Epithelial cell of esophagus (primary cell): ENCODE measurements at regions not wholly inside any gene's neighbourhood (a gene's known extent, or its start where the extent isn't known, plus 50 kb on each side); places are given as distances from the start of the nearest gene placed in this dataset.

Experiments used
- DNase-seq: peaks from one replicate; pipeline ENCODE4 v3.0.0; 2010; ENCODE audit warnings: low read depth
- H3K4me3 ChIP-seq: 2 replicates; pipeline ENCODE4 v1.5.1; 2011; ENCODE audit warnings: mild to moderate bottlenecking, low read length, control low read depth
- TF ChIP-seq, protein P1 (sequence below): IDR thresholded peaks from 2 replicates; pipeline ENCODE4 v1.5.1; 2011; ENCODE audit warnings: low read depth, mild to moderate bottlenecking, low read length, control low read depth, inconsistent platforms; ENCODE audit not compliant: insufficient read depth; ENCODE audit errors: missing control alignments

DNA sequence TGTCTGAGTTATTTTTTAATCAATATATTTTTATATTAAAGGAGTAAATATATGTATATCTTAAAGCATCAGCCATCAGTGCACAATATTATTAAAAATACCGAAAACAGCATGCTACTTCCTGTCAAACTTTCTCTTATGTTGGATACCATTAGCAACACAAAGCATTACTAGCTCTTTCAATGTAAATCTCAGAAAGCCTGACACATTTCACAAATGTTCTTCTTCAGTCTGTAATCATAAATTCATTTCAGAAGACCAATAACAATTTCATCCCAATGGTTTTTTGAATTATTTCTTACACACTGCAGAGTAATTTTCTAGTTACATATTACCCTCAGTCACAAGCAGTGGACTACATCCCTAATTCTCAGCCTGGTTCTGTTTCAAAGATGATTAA lies 226.9 kb downstream of the LRRK2 start:
- DNase-seq = no peak
- H3K4me3 ChIP-seq = no peak overlapping the region
- TF ChIP-seq, protein P1, sequence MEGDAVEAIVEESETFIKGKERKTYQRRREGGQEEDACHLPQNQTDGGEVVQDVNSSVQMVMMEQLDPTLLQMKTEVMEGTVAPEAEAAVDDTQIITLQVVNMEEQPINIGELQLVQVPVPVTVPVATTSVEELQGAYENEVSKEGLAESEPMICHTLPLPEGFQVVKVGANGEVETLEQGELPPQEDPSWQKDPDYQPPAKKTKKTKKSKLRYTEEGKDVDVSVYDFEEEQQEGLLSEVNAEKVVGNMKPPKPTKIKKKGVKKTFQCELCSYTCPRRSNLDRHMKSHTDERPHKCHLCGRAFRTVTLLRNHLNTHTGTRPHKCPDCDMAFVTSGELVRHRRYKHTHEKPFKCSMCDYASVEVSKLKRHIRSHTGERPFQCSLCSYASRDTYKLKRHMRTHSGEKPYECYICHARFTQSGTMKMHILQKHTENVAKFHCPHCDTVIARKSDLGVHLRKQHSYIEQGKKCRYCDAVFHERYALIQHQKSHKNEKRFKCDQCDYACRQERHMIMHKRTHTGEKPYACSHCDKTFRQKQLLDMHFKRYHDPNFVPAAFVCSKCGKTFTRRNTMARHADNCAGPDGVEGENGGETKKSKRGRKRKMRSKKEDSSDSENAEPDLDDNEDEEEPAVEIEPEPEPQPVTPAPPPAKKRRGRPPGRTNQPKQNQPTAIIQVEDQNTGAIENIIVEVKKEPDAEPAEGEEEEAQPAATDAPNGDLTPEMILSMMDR = no peak

DNA sequence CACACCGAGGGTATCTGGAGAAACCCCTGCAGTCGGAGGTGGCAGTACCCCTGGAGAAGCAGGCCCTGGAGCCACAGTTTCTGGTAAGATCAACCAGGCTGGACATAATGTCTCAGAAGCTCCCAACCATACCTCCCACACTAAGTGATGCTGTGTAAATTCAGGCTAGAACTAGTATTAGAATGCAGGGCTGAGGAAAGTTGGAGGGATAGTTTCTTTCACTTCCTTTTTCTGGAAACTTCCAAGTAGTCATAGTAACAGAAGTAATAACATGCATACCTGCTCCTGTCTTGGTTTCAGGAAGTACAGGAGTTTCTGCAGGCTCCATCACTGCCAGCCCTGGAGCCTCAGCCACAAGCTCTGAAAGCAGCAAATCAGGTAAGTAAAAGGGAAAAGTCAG lies 228.1 kb upstream of the CNTN1 start:
- TF ChIP-seq, protein P1 = no peak
- DNase-seq = no peak
- H3K4me3 ChIP-seq = no peak overlapping the region

DNA sequence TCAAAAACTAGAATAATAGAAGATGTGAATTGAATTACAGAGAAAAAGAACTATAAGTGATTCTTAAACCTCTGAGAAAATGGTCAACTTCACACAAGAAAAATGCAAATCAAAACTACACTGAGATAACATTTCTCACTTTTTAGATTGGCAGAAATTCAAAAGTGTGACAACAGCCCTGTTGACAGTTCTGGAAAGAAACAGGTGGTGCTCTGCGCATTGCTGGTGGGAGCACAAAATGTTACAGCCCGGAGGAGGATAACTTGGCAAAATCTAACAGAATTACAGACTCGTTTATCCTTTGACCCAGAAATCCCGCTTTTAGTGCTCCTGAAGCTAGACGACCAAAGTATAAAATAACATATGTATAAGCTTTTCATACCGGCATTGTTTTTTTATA lies 222.5 kb upstream of the CNTN1 start:
- no peak for DNase-seq
- H3K4me3 ChIP-seq = no peak overlapping the region
- TF ChIP-seq, protein P1 = no peak

DNA sequence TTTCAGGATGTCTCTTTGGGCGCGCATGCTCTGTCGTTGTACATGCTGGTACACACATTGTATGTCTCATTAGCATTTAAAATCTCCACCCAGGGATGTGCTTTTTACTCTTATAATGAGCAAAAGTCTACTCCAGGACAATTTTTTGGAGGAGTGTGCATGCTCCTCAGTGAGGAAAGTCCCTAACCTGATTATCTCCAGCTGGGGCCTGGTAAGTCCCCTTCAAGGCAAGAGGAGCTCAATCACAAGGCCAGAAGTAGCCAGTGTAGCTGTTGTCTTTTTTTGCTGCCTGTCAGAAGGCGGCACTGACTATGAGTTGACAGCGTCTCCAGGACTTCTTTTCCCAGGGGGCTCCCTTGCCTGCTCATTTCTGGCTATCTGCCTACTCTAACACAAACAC lies 218.3 kb upstream of the CNTN1 start:
- H3K4me3 ChIP-seq = no peak overlapping the region
- DNase-seq = no peak
- TF ChIP-seq, protein P1 = no peak

DNA sequence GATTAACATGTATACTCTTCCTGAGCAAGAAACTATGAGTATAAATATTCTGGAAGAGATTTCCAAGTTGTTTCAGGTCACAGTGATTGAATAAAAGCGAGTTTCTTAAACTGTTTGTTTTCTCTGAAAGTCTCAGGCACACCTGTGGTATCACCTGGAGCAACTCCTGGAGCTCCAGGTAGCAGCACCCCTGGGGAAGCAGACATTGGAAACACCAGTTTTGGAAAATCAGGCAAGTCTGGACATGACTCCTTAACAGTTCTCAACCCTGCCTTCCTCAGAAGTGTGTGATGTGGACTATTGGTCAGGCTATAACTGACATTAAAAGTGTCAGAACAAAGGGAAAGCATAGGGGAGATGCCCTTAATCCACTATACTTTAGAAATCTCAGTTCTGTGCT lies 217.6 kb upstream of the CNTN1 start:
- no peak overlapping the region for H3K4me3 ChIP-seq
- TF ChIP-seq, protein P1 = no peak
- DNase-seq = peak; percentile 67

DNA sequence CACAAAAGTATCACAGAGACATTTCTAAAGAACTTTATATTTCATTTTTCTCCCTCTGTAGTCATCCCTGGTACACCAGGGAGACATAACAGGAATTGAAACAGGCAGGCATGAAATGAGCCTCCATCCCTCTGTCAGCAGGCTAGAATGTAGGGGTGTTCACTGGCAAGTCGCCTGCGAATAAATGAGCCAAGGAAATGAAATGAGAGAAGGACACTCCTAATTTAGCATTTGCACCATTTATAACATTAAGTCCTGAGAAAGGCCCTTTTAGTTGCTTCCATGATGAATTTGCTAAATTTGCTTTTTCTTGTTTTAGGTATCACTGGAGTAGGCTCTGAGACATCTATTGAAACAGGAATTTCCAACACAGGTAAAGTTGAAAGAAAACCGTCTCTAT lies 192.4 kb upstream of the CNTN1 start:
- H3K4me3 ChIP-seq = no peak overlapping the region
- DNase-seq = no peak
- TF ChIP-seq, protein P1 = no peak

DNA sequence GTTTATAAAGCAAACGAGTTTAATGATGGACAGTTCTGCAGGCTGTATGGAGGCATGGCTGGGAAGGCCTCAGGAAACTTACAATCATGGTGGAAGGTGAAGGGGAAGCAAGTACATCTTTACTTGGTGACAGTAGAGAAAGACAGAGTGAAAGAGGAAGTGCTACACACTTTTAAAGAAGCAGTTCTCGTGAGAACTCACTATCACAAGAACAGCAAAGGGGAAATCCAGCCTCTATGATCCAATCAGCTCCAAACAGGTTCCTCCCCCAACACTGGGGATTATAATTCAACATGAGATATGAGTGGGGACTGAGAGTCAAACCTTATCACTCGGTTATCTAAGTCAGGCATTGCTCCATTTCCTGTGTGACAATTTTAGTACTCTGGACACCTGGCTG lies 189.9 kb upstream of the CNTN1 start:
- DNase-seq = no peak
- no peak overlapping the region for H3K4me3 ChIP-seq
- TF ChIP-seq, protein P1 = no peak
